Activated CD8-positive, alpha-beta T cell treated with anti-CD3 and anti-CD28 coated beads for 36 hours (primary cell): ENCODE measurements at regions not wholly inside any gene's neighbourhood (a gene's known extent, or its start where the extent isn't known, plus 50 kb on each side); places are given as distances from the start of the nearest gene placed in this dataset.
"Not testable (repeated sequence)": the region's sequence is repeated elsewhere in the genome, so short reads cannot be mapped to it uniquely, and the experiment has no call there.

Experiments used
- ATAC-seq: fragments of 200-7000 bp; cut with Tn5 transposase; one replicate; pipeline ENCODE4 v1.10.0; 2021; ENCODE audit warnings: mild to moderate bottlenecking, moderate library complexity
- CTCF ChIA-PET: fragments of 350-600 bp; sonication (Branson Sonifier 250); formaldehyde crosslinking; loops from one replicate; lab custom pipeline; 2021; ENCODE audit warnings: antibody characterized with exemption; lab: Charles Lee
- POLR2A ChIA-PET: fragments of 350-600 bp; sonication (Branson Sonifier 250); formaldehyde crosslinking; loops from one replicate; lab custom pipeline; 2021; ENCODE audit warnings: antibody characterized with exemption; lab: Charles Lee
- DNase-seq: peaks from one replicate; pipeline ENCODE4 v3.0.0-alpha.2; 2020
- H3K27ac Mint-ChIP-seq: one replicate; pipeline ENCODE4 v1.8.0; 2021; ENCODE audit warnings: mild to moderate bottlenecking, mixed read lengths
- H3K27me3 Mint-ChIP-seq: one replicate; pipeline ENCODE4 v1.8.0; 2021; ENCODE audit warnings: mixed read lengths
- H3K36me3 Mint-ChIP-seq: one replicate; pipeline ENCODE4 v1.8.0; 2021; ENCODE audit warnings: low read depth, mixed read lengths
- H3K4me1 Mint-ChIP-seq: one replicate; pipeline ENCODE4 v1.8.0; 2021; ENCODE audit warnings: low read depth, mixed read lengths
- H3K4me3 Mint-ChIP-seq: one replicate; pipeline ENCODE4 v1.8.0; 2021; ENCODE audit warnings: mild to moderate bottlenecking, moderate library complexity, mixed read lengths
- H3K9me3 Mint-ChIP-seq: one replicate; pipeline ENCODE4 v1.8.0; 2021; ENCODE audit warnings: mixed read lengths
- CTCF ChIP-seq: fragments of 200-600 bp; IDR thresholded peaks from one replicate; pipeline ENCODE4 v1.8.0; 2022; ENCODE audit warnings: antibody characterized with exemption, mild to moderate bottlenecking
- intact Hi-C: fragments of 100-400 bp; cut with micrococcal nuclease; formaldehyde crosslinking; loops from one replicate; pipeline ENCODE4 v1.10.0; 2022

- Mint-ChIP-seq H3K27me3 (no peaks in the 10 kb centered on the region), H3K9me3 (no peaks in the 10 kb centered on the region), H3K4me1 (peaks cover 17% of the 10 kb centered on the region), H3K4me3 (no peak overlapping the region), H3K27ac (no peak overlapping the region), H3K36me3 (no peaks in the 10 kb centered on the region)
- DNase-seq (peak; percentile 21), ATAC-seq (no peak)
- ChIA-PET POLR2A (no interaction called here), CTCF (interaction anchor here (1.5 kb wide), 1 partner anchor 18 kb away, joined by 3 read pairs; no protein-coding TSS in a partner anchor)
- intact Hi-C loops = no loop called here
- TF ChIP-seq CTCF = no peak
These were observed 101.6 kb downstream of the BRMS1L start for GRCh38 chr14:35927727-35928126.

- ATAC-seq (no peak), DNase-seq (no peak)
- Mint-ChIP-seq H3K27ac (no peak overlapping the region), H3K9me3 (no peaks in the 10 kb centered on the region), H3K4me3 (no peak overlapping the region), H3K4me1 (peaks cover under 1% of the 10 kb centered on the region), H3K27me3 (no peaks in the 10 kb centered on the region), H3K36me3 (no peaks in the 10 kb centered on the region)
- intact Hi-C loops = no loop called here
- no peak for TF ChIP-seq CTCF
- ChIA-PET CTCF (interaction anchor here (1.4 kb wide), 1 partner anchor 19 kb away, joined by 4 read pairs; no protein-coding TSS in a partner anchor), POLR2A (no interaction called here)
These were observed 99.2 kb downstream of the BRMS1L start for GRCh38 chr14:35925319-35925718.

GRCh38 chr14:35922590-35922989 lies 96.5 kb downstream of the BRMS1L start:
- ATAC-seq, H3K27me3 Mint-ChIP-seq, POLR2A ChIA-PET, H3K27ac Mint-ChIP-seq, H3K4me3 Mint-ChIP-seq, intact Hi-C loops, H3K4me1 Mint-ChIP-seq, DNase-seq, H3K9me3 Mint-ChIP-seq, H3K36me3 Mint-ChIP-seq: not testable (repeated sequence)
- CTCF ChIA-PET = interaction anchor here (1.3 kb wide), 1 partner anchor 9 kb away, joined by 3 read pairs; no protein-coding TSS in a partner anchor

GRCh38 chr14:35921745-35922144 lies 95.6 kb downstream of the BRMS1L start:
- no peaks in the 10 kb centered on the region for H3K4me1 Mint-ChIP-seq
- no peak overlapping the region for H3K4me3 Mint-ChIP-seq
- peaks cover 3% of the 10 kb centered on the region for H3K9me3 Mint-ChIP-seq
- intact Hi-C loops = no loop called here
- no peak for ATAC-seq
- H3K27ac Mint-ChIP-seq = no peak overlapping the region
- POLR2A ChIA-PET = interaction anchor here (0.9 kb wide), 1 partner anchor 12 kb away, joined by 3 read pairs; no protein-coding TSS in a partner anchor
- no peaks in the 10 kb centered on the region for H3K27me3 Mint-ChIP-seq
- no peak for TF ChIP-seq CTCF
- CTCF ChIA-PET = interaction anchor here (1.3 kb wide), 1 partner anchor 10 kb away, joined by 3 read pairs; no protein-coding TSS in a partner anchor
- no peak for DNase-seq
- H3K36me3 Mint-ChIP-seq = peaks cover 4% of the 10 kb centered on the region
